Inflammatory macrophage treated with lipopolysaccharide for 4 hours (primary cell): ENCODE measurements at regions not wholly inside any gene's neighbourhood (a gene's known extent, or its start where the extent isn't known, plus 50 kb on each side); places are given as distances from the start of the nearest gene placed in this dataset.
"Not testable (repeated sequence)": the region's sequence is repeated elsewhere in the genome, so short reads cannot be mapped to it uniquely, and the experiment has no call there.

ENCODE experiments used
- DNase-seq: peaks from one replicate; pipeline ENCODE4 v3.0.0-alpha.2; 2020

- DNase-seq = no peak
These were observed 445.8 kb upstream of the ZP4 start for GRCh38 chr1:238336531-238336930.

DNA sequence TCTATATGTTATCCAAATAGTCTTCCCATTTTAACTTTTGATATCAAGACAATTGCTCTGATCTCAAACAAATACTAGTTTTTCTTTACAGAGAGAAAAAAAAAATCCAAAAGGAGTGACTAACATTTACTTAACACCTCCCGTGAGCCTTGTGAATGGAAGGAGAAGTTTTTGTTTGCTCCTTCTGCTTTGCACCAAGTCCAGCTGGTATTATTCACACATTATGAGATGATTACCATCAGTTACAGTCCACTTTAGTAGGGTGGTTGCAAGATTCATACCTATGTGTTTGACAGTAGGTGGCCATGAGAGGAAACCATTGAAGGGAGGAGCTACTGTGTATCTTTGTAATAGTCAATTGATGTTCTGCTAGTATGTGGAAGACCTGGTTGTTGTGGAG lies 443.4 kb upstream of the ZP4 start:
- no peak for DNase-seq

DNA sequence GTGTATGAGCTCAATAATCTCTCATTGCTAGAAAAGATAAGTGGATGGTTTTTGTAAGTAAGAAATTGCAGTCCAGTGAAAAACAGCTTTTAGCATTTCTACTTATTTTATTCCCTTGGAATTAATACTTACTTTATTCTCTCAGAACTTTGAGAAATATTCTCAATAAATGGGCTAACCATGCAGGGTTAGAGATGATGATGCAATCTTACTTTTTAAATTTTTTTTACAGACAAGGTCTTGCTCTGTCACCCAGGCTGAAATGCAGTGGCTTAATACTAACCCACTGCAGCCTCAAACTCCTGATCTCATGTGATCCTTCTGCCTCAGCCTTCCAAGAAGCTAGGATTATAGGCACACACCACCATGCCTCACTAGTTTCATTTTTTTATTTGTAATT lies 440.8 kb upstream of the ZP4 start:
- no peak for DNase-seq

DNA sequence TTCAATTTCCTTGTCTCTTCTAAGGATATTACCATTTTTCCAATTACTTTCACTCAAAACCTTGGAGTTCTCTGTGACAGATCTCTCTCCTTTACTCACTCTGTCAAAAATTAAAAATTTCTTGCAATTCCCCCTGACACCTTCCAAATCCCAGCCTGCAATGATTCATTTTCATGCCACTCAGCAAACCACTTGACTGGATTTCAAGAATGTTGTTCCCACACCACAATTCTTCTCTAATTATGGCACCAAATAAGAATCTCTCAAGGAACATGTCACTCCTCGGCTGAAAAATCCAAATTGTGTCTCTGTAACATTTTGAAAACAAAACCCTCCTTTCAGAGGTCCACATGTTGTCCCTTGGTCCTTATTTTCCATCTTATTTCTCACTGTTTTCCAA lies 438.9 kb upstream of the ZP4 start:
- DNase-seq = no peak

DNA sequence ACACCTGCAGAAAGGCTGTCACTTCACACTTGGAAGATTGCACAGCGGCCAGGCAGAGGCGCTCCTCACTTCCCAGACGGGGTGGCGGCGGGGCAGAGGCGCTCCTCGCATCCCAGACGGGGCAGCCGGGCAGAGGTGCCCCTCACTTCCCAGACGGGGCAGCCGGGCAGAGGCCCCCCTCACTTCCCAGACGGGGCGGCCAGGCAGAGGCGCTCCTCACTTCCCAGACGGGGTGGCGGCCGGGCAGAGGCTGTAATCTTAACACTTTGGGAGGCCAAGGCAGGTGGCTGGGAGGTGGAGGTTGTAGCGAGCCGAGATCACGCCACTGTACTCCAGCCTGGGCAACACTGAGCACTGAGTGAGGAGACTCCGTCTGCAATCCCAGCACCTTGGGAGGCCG lies 436.3 kb upstream of the ZP4 start:
- not testable (repeated sequence) for DNase-seq

- DNase-seq = not testable (repeated sequence)
These were observed 435.8 kb upstream of the ZP4 start for GRCh38 chr1:238326479-238326878.

- DNase-seq = no peak
These were observed 433.6 kb upstream of the ZP4 start for GRCh38 chr1:238324211-238324864.

DNA sequence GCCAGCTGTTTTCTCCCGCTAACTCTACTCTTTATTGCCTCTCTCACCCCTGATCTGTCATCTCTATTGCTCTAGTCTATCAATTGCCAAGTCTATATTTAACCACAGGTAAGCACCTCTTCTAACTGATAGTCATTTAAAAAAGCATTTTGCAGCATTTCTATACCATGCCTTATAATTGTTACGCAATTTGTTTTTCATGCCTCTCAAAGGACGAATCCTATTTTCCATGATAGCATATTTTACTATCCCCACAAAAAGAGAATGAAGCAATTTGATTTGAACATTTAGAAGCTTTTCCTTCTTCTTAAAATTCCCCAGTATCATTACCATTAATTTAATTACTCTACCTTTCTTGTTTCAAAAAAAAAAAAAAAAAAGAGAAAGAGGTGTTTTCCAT lies 432.8 kb upstream of the ZP4 start:
- DNase-seq = no peak

DNA sequence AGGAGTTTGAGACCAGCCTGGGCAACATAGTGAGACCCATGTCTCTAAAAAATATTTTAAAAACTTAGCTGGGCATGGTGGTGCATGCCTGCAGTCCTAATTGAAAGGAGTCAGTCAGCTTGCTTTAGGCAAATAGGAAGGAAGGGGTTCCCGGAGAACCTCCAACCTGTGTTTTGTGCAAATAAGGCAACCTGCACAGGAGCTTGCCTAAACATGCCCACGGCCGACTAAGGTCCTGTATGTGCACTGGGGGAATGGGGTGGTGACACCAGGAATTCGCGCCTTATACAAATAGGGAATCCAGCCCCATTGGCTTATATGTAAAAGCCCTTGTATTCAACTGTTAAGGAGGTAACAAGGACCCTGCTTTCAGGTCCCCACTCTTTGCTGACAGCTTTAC lies 429.2 kb upstream of the ZP4 start:
- no peak for DNase-seq

GRCh38 chr1:238318294-238319110 lies 427.8 kb upstream of the ZP4 start:
- no peak for DNase-seq

DNA sequence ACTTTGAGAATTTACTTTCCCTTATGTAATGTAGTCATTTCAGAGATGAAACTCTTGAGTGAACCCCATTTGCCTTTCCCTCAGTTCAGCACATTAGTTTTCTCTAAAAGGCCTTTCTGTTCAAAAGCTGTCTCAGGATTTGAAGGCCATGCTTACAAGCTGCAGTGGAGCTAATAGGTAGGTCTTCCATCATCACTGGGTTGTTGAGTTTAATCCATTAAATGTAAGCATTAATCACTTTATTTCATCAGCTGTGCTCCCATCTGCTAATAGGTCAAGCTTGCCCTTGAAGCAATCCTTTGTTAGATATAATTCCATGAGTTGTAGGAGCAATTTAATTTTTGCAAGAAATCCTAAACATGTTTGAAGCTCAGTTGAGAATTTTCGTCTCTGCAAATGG lies 422.2 kb upstream of the ZP4 start:
- no peak for DNase-seq

- no peak for DNase-seq
These were observed 415.7 kb upstream of the ZP4 start for GRCh38 chr1:238306411-238306810.

DNA sequence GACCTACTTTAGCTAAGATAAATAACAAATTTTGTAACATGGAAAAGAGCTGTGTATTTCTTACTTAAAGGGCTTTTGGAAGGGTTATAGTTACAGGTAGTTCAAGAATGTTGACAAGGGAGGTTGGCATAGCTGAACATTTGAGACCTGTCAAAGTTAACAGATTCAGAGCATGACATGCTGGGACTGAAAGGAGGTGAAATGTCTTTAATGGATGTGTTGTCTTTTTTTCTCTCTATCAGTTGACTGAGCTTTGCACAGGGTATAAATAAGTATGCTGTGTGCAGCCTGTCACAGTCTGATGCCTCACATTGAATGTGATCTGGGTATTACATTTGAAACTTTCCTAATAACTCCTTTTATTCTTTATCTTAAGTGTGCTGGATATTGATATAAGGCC lies 411.9 kb upstream of the ZP4 start:
- no peak for DNase-seq

DNA sequence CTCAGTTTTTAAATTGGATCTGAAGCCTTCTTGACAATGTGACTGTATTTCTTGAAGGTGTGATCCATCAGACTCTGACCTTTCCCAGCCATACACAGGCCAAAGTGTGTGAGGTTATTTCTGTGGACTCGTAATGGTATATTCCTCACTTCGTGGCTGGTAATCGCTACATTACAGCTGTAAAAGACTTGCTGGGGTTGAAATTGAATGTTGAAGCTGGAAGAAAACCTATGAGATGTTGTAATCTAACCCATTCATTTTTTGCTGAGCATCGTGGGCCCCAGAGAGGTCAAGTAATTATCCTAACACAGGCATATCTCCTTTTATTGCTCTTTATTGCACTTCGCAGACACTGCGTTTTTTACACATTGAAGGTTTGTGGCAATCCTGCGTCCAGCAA lies 405.6 kb upstream of the ZP4 start:
- no peak for DNase-seq

DNA sequence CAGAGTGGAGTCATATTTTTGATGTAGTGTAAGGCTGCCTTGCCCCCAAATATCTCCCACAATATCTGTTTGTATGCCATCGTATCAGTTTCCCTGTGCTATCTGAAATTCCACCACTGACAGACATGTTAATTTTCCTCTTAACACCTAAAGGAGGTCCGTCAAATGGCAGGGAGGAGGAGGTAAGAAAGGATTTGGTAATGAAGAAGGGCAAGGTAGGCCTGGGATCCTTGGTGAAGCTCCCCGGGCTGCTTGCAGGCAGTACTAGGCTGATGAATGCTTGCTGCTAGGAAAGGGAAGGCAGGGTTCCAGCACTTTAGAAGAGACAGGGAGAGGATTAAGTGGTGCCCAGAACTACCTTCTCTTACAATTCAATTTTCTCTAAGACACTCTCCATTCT lies 402.4 kb upstream of the ZP4 start:
- DNase-seq = no peak

- DNase-seq = no peak
These were observed 390.7 kb upstream of the ZP4 start for GRCh38 chr1:238281418-238281817.

DNA sequence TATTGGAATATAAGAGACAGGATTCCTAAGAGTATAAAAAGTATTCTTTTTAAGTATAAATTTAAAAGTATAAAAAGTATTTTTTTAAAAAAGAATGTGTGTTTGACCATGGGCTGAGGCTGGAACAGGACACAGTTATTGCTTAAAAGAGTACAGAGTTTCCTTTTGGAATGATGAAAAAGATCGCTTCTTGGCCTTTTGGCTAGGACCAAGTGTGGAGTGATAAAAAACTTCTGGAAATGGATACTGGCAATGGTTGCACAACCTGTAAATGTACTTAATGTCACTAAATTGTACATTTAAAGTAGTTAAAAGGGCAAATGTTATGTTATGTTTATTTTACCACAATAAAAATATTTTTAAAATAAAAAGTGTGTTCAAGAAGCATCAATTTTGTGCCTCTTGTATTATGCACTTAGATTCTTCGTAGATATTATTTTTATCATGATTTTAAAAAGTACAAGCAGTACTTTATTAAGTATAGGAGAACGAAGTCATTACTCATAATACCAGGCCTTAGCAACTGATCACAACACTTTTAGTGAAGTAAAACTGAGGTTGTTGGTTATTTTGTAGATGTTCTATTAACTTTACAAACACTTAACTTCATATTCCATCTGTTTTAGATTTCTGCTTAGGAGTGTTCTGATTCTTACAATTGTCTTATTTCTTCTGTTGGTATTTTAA lies 389.1 kb upstream of the ZP4 start:
- DNase-seq = no peak

GRCh38 chr1:238272145-238272544 lies 381.4 kb upstream of the ZP4 start:
- no peak for DNase-seq

DNA sequence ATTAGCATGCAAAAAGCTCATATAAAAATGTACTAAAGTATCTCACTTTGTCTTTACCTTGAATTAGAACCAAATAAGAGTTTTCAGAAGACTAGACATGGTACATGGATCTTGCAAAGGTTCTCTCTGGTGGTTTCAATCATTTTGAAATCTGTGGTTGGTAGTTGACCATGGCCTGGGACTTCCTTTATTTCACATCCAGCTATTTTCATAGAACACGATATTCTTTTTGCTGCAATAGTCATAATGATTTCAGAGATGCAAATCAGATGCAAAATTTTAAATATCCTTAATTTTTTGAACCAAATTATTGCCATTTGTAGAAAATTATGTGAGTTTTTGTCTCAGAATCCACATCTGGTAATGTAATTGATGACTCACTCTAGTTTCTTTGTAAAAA lies 375.1 kb upstream of the ZP4 start:
- DNase-seq = peak; percentile 78

GRCh38 chr1:238264951-238265350 lies 374.2 kb upstream of the ZP4 start:
- peak; percentile 60 for DNase-seq

DNA sequence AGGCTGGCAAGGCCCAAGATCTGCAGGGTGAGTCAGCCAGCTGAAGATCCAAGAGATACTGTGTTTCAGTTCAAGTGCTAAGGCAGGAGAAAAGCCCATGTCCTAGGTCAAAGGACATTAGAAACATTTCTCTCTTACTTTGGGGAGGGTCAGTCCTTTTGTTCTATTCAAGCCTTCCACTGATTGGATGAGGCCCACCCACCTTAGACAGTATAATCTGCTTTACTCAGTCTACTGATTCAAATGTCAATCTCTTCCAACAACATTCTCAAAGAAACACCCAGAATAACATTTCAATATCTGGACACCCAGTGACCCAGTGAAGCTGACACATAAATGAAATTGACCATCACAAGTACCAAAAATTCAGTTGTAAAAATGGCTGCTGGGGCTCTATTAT lies 367.8 kb upstream of the ZP4 start:
- DNase-seq = no peak

DNA sequence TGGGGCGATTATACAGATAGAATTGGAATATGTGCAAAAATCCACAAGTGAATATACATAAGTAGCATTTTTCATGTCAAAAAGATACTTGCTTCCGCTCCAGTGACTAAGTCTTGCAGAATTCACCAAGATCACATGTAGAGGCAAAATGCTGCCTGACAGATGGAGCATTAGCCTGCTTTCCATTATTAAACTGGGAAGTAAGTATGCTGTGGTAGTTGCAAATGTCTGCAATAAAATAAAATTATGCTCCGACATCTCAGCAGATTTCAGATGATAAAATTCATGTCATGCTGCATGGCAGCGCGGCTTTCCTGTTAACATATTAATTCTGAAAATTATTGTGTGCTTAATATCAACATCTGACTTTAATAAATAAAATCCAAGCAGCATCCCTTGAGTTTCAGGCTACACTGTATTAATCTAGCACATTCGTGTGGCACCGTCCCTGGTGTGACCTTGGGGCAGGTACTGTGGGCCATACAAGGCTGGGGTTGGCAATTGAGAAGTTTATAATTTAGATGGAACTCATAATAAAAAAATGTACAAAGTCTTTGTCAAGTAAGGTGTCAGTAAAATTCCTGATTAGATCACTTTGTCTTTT lies 366.4 kb upstream of the ZP4 start:
- DNase-seq = no peak

DNA sequence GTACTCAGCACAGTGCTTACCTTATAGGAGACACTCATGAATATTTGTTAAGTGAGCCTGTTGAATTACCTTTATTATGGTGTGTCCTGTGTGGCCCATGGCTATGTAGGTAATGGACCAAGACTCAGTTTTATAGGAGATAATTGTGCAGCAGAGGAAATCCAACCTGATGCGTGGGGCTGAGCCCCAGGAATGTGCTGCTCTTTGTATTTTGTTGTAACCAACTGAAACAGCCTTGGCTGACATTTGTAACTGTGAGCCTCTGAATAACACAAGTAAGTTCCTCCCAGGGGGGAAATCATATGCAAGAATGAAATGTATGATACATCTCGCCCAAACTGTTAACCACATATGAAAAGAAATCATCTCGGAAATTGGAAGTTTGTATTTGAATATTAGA lies 364.2 kb upstream of the ZP4 start:
- no peak for DNase-seq
